GM10248 (cell line): ENCODE measurements at regions not wholly inside any gene's neighbourhood (a gene's known extent, or its start where the extent isn't known, plus 50 kb on each side); places are given as distances from the start of the nearest gene placed in this dataset.

Experiments
- CTCF ChIA-PET: fragments of 300-600 bp; sonication (Branson Sonifier 250); formaldehyde crosslinking; extraction: SDS; loops from one replicate; lab custom pipeline; 2021; ENCODE audit warnings: antibody characterized with exemption; lab: Yijun Ruan, JAX
- POLR2A ChIA-PET: fragments of 350-650 bp; sonication (Branson Sonifier 250); formaldehyde crosslinking; extraction: SDS; loops from one replicate; lab custom pipeline; 2020; ENCODE audit warnings: antibody characterized with exemption; lab: Yijun Ruan, JAX
- DNase-seq: peaks from one replicate; pipeline ENCODE4 v3.0.0; 2012; ENCODE audit errors: extremely low spot score
- TF ChIP-seq, protein P1 (sequence below): IDR thresholded peaks from 2 replicates; pipeline ENCODE4 v1.5.1; 2012; ENCODE audit warnings: mild to moderate bottlenecking, low read depth; ENCODE audit errors: extremely low read depth, missing control alignments, control extremely low read depth

DNA sequence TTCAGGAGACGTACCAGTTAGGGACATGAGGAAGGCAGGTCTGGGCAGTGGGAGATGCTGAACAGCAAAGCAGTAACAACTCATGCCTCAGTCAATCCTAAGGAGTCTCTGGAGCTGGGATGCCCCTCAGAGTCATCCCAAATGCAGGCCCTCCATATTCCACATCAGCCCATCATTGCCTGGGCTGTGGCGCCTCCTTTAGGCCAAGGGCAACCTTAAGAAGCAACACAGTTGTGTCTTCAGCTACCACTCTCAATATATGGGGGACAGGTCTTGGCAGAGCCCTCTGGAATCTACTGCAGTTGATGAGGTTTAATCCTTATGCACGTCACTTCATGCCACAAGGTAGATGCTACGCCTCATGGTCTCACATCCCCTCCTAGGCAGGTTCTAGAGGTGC, 682.0 kb upstream of the RAB6C start:
- POLR2A ChIA-PET: no interaction called here
- CTCF ChIA-PET: interaction anchor here (1.1 to 1.2 kb wide), 2 partner anchors 20 to 976 kb away, joined by 3 to 4 read pairs; no protein-coding TSS in a partner anchor
- TF ChIP-seq, protein P1, sequence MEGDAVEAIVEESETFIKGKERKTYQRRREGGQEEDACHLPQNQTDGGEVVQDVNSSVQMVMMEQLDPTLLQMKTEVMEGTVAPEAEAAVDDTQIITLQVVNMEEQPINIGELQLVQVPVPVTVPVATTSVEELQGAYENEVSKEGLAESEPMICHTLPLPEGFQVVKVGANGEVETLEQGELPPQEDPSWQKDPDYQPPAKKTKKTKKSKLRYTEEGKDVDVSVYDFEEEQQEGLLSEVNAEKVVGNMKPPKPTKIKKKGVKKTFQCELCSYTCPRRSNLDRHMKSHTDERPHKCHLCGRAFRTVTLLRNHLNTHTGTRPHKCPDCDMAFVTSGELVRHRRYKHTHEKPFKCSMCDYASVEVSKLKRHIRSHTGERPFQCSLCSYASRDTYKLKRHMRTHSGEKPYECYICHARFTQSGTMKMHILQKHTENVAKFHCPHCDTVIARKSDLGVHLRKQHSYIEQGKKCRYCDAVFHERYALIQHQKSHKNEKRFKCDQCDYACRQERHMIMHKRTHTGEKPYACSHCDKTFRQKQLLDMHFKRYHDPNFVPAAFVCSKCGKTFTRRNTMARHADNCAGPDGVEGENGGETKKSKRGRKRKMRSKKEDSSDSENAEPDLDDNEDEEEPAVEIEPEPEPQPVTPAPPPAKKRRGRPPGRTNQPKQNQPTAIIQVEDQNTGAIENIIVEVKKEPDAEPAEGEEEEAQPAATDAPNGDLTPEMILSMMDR: peak; percentile 7
- DNase-seq: no peak

DNA sequence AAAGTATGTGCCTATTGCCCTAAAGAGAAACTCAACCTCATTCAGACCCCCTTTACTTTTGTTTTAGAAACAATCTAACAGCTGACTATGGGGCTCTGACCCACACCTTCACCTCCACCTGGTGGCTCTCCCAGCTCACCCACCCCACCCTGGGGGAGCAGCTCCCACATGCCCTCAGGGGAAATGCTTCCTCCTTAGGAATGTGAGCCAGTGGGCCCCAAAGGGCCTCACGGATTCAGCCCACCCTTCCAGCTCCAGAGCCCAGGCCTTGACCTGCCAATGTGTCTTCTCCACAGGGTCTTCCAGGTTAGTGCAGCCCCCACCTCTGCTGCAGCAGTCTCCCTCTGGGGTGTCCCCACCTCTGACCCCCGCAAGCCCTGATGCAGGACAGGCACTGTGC, 680.1 kb upstream of the RAB6C start:
- DNase-seq: no peak
- POLR2A ChIA-PET: no interaction called here
- TF ChIP-seq, protein P1: no peak
- CTCF ChIA-PET: no interaction called here

DNA sequence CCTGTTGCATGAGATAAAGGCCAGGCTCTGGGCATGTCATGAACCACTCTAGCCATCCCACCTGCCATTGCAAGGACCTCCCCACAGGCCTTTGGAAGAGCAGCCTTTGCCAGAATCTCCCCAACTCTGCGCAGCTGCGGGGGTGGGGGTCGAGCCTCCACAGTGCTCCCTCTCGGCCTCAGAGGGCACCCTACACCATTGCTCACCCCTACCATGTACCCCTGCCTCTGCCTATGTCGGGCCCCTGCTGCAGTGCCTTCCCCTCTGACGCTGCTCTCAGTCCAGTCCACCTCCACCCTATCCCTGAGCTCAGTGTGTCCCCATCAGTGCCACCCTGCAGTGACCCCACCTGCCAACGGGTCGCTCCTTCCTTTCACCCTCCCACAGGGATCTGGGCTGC, 679.7 kb upstream of the RAB6C start:
- POLR2A ChIA-PET: no interaction called here
- TF ChIP-seq, protein P1: no peak
- no peak for DNase-seq
- CTCF ChIA-PET: no interaction called here

DNA sequence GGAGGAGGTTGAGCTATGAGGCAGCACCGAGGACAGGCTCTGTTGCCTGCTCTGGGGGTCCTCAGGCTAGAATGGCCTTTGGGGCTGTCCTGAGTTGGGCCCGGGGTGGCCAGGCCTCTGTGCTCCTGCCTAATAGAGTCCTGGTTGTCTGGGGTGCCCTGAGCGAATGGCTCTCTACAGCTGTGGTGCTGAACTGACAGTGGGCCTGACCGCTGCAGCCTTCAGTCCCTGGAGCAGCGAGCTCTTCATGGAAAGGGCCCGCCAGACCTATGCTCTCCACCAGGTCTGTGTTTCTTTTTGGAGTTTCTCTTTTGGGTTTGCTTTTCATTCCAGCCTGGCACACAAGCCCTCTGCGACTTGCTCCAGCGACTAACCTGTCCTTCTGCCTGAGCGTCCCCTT, 679.0 kb upstream of the RAB6C start:
- ChIA-PET POLR2A (no interaction called here), CTCF (no interaction called here)
- no peak for DNase-seq
- TF ChIP-seq, protein P1: no peak

DNA sequence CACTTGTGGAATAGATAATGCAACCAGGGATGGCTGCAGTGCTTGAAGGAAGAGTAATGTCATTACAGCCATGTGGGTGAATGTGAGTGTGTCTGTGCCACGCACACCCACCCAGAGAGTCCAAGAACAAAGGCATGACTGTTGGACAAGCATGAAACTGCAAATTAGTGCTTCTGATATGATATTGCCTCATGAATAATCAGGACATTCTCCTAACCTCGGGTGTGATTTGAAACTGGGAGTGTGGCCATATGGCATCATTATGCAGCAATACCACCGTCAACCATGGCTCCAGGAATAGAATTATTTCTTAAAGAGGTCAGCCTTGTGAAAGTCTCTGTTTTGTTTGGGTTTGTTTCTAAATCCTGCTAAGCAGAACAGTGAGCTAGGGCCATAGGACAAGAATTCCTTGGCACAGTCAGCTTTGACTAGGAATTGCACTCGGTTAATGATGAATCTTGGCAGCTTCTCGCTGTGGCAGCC, 678.0 kb upstream of the RAB6C start:
- DNase-seq: no peak
- POLR2A ChIA-PET: no interaction called here
- TF ChIP-seq, protein P1: no peak
- CTCF ChIA-PET: no interaction called here

DNA sequence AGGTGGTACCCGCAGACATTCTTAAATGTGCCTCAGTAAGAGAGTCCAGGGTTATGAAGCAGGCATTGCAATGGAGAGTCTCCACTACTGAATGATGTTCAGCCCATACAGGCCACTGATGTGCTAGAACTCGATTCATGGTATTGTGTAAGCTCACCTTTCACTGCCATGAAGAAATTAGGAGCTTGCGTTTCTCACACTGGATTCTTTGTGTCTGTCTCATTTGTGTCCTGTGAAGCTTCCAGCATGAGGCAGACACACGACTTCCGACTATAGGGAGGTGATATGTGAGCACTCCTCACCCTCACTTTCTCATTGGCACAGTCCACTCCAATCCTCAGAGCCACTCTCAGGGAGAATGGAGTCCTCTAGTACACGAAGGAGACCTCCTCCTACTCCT, 677.4 kb upstream of the RAB6C start:
- ChIA-PET CTCF (no interaction called here), POLR2A (no interaction called here)
- TF ChIP-seq, protein P1: no peak
- no peak for DNase-seq
